AG09309 (cell line): ENCODE measurements at regions not wholly inside any gene's neighbourhood (a gene's known extent, or its start where the extent isn't known, plus 50 kb on each side); places are given as distances from the start of the nearest gene placed in this dataset.

Source experiments
- DNase-seq: peaks from one replicate; pipeline ENCODE4 v3.0.0-alpha.2; 2010; ENCODE audit warnings: low read depth
- H3K4me3 ChIP-seq: 2 replicates; pipeline ENCODE4 v1.5.1; 2011; ENCODE audit warnings: mild to moderate bottlenecking, low read depth, low read length, moderate library complexity; ENCODE audit not compliant: control insufficient read depth
- TF ChIP-seq, protein P1 (sequence below): IDR thresholded peaks from 2 replicates; pipeline ENCODE4 v1.5.1; 2011; ENCODE audit warnings: mild to moderate bottlenecking, low read depth, low read length, inconsistent platforms; ENCODE audit not compliant: insufficient read depth, control insufficient read depth; ENCODE audit errors: missing control alignments

DNA sequence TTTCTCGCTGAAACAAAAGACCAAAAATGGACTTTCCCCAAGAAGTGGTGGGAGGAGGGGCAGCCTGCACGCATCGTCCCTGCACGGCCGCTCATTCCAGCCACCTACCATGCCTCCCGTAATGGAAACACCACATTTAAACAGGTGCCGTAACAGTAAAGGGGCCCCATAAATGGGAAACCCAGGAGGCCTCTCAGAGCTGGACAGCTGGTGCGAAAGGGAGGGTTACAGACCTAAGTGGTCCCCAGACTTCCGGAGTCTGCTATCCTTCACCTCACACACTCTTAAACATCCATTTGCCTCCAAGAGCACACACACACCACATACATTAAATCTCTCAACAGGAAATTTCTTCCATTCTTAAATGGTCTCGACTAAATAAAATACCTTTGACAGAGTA lies 120.7 kb upstream of the SOD1 start:
- TF ChIP-seq, protein P1, sequence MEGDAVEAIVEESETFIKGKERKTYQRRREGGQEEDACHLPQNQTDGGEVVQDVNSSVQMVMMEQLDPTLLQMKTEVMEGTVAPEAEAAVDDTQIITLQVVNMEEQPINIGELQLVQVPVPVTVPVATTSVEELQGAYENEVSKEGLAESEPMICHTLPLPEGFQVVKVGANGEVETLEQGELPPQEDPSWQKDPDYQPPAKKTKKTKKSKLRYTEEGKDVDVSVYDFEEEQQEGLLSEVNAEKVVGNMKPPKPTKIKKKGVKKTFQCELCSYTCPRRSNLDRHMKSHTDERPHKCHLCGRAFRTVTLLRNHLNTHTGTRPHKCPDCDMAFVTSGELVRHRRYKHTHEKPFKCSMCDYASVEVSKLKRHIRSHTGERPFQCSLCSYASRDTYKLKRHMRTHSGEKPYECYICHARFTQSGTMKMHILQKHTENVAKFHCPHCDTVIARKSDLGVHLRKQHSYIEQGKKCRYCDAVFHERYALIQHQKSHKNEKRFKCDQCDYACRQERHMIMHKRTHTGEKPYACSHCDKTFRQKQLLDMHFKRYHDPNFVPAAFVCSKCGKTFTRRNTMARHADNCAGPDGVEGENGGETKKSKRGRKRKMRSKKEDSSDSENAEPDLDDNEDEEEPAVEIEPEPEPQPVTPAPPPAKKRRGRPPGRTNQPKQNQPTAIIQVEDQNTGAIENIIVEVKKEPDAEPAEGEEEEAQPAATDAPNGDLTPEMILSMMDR = no peak
- no peak overlapping the region for H3K4me3 ChIP-seq
- no peak for DNase-seq

DNA sequence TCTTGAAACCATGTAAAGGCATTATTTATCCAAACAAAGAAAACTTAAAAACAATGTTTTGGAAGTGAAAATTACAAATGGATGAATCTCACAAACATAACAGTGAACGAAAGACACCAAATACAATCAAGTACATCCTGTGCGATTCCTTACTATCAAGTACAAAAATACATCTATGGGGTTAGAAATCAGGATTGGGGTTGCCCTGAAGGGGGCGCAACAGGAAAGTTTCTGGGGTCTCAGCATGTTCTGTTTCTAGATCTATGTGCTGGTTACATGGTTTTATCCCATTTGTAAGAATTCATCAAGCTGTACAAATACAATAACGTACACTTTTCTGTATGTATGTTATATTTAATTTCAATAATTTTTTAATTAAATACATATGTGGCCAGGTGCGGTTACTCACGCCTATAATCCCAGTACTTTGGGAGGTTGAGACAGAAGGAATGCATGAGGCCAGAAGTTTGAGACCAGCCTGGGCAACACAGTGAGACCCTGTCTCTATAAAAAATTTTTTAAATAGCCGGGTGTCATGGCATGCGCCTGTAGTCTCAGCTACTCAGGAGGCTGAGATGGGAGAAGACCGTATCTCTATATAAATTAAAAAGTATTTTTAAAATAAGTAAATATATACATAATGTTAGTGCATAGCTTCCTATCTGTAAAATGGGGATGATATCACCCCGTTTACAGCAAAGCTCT lies 121.5 kb upstream of the SOD1 start:
- TF ChIP-seq, protein P1 = no peak
- no peak overlapping the region for H3K4me3 ChIP-seq
- no peak for DNase-seq

DNA sequence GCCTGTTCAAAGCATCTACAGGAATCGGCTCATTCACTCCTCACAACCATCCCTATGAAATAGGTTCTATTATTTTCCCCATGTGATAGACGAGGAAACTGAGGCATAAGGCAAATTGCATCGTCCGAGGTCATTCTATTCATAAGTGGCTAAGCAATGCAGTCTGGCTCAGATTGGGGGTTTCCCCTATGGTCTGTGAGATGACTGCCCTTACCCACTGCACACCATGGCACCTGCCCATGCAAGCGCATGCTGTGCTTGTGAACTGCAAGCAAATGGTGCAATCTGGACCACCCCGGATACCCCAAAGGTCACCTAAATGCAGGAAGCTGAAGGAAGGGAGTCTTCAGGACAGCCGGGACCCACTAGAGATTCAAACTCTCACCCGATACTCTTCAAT lies 123.4 kb upstream of the SOD1 start:
- TF ChIP-seq, protein P1 = no peak
- H3K4me3 ChIP-seq = no peak overlapping the region
- DNase-seq = no peak

DNA sequence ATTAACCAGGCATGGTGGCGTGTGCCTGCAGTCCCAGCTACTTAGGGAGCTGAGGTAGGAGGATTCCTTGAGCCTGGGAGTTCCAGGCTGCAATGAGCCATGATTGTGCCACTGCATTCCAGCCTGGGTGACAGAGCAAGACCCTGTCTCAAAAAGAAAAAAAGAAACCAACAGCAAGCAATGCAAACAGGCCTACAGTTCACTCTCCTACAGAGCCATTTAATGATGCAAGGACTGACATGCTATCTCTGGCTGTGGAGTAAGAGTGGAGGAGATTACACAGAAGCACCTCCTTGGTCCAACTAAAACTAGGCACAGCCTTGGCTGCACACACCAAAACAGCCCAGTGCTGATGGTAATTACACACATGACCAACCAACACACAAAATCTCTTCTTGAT lies 127.5 kb upstream of the SOD1 start:
- no peak for DNase-seq
- no peak overlapping the region for H3K4me3 ChIP-seq
- TF ChIP-seq, protein P1 = no peak

DNA sequence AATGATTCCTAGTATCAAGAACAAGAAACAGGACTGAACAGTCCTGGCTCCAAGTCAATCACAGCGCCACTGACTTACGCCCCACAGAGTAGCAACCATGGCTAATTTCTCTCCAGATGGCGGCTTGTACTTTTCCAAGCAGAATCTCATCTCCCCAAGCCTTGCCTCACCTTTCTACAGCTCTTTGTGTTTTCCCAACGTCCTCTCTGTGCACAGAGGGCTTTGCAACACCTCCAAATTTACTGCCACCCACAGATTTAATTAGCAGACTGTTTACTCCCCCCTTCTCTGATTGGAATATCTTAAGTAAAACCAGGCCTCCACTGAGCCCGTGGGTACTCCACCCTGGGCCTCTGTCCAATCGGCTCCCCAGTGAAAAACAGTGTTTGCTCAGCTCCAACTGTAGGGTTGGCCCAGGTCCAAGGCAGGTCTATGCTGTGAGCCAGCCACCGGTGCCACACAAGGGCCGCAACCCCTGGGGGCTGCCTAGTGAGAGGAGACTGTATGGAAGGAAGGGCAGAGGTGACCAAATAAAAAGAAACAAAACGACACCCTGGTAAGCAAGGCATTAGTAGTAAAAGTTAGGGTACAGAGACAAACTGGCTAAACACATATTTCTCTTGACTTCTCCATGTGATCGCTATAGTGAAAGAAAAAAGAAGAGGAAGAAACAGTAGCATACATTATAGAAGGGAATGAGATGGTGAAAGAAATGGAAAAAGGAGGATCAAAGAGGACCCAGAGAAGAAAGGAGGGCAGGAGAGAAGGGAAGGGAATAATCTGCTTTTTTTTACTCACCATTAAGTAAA lies 128.4 kb upstream of the SOD1 start:
- no peak overlapping the region for H3K4me3 ChIP-seq
- TF ChIP-seq, protein P1 = no peak
- DNase-seq = no peak

DNA sequence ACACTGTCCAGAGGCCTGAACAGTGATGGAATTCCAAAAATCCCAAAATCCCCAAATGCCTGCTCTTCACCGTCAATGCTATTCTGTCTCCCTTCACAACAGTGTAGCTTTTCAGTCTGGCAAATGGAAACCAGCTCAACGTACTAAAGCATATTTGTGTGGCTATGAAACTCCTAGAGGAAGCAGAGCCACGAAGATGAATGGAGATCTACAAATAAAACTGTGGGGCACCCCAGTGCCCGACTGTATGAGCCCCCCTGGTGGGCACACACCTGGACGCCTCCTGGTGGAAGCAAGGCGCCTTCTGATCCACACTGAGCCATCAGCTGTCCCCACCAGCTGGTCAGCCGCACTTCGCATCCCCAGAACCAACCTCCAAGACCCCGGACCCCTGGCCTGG lies 129.1 kb upstream of the SOD1 start:
- no peak for DNase-seq
- TF ChIP-seq, protein P1 = no peak
- H3K4me3 ChIP-seq = no peak overlapping the region
